ENCODE measurements at regions not wholly inside any gene's neighbourhood (a gene's known extent, or its start where the extent isn't known, plus 50 kb on each side); places are given as distances from the start of the nearest gene placed in this dataset.

- TF ChIP-seq CTCF (IDR thresholded peaks at IDR 0.05) (no peak), POLR2AphosphoS5 (IDR thresholded peaks at IDR 0.05; ENCODE audit: low read depth, low read length) (no peak), SIN3A (IDR thresholded peaks at IDR 0.05; ENCODE audit: borderline replicate concordance, insufficient read depth, low read depth, low read length) (no peak), TCF7L2 (IDR thresholded peaks at IDR 0.05; ENCODE audit: low read depth, low read length) (no peak)
- TF ChIP-seq, protein P1, sequence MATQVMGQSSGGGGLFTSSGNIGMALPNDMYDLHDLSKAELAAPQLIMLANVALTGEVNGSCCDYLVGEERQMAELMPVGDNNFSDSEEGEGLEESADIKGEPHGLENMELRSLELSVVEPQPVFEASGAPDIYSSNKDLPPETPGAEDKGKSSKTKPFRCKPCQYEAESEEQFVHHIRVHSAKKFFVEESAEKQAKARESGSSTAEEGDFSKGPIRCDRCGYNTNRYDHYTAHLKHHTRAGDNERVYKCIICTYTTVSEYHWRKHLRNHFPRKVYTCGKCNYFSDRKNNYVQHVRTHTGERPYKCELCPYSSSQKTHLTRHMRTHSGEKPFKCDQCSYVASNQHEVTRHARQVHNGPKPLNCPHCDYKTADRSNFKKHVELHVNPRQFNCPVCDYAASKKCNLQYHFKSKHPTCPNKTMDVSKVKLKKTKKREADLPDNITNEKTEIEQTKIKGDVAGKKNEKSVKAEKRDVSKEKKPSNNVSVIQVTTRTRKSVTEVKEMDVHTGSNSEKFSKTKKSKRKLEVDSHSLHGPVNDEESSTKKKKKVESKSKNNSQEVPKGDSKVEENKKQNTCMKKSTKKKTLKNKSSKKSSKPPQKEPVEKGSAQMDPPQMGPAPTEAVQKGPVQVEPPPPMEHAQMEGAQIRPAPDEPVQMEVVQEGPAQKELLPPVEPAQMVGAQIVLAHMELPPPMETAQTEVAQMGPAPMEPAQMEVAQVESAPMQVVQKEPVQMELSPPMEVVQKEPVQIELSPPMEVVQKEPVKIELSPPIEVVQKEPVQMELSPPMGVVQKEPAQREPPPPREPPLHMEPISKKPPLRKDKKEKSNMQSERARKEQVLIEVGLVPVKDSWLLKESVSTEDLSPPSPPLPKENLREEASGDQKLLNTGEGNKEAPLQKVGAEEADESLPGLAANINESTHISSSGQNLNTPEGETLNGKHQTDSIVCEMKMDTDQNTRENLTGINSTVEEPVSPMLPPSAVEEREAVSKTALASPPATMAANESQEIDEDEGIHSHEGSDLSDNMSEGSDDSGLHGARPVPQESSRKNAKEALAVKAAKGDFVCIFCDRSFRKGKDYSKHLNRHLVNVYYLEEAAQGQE (IDR thresholded peaks at IDR 0.05; ENCODE audit: insufficient read depth in 1 of 2, low read depth in 2 of 2, low read length in 1 of 2), result no peak
These were observed 326.5 kb downstream of the BUD13 start for GRCh38 chr11:116446048-116446941.
